GM21515 (cell line): ENCODE measurements at regions not wholly inside any gene's neighbourhood (a gene's known extent, or its start where the extent isn't known, plus 50 kb on each side); places are given as distances from the start of the nearest gene placed in this dataset.

Experiments used
- ATAC-seq: cut with Tn5 transposase; IDR thresholded peaks from one replicate; pipeline ENCODE4 v1.9.1; 2021; ENCODE audit not compliant: unreplicated experiment

DNA sequence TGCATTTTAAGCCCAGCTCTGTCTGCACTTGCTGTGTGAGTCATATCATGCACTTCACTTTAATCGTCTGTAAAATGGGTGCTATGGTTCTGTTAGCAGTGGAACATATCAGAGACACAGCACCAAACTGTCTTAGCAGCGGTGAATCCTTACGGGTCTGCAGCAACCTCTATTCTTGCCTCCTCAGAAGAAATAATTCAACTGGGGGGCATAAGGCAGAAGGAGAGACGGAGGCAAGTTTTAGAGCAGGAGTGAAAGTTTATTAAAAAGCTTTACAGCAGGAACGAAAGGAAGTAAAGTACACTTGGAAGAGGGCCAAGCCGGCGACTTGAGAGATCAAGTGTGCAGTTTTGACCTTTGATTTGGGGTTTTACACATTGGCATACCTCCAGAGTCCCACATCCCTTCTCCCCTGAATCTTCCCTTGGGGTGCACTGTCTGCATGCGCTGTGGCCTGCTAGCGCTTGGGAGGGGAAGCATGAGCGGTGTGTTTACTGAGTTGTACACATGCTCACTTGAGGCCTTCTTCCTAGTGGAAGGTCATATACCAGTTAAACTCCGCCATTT is 109.8 kb downstream of the DDX1 start:
- no peak for ATAC-seq

DNA sequence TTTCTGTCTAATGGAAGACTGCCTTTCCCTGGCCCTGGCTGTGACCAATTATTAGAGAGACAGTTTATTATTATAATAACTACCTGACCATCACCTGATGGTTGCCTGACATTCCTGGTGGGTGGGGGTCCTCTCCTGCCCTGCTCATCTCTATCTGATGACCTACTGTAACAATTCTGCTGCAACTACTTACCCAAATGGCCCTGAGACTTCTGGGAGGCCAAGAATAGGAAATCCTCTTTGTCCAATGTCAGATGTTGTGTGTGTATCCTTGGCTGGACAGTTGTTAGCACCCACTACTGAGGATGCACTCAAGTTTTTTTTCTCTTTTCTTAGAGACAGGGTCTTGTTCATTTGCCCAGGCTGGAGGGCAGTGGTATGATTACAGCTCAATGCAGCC is 110.3 kb downstream of the DDX1 start:
- no peak for ATAC-seq

DNA sequence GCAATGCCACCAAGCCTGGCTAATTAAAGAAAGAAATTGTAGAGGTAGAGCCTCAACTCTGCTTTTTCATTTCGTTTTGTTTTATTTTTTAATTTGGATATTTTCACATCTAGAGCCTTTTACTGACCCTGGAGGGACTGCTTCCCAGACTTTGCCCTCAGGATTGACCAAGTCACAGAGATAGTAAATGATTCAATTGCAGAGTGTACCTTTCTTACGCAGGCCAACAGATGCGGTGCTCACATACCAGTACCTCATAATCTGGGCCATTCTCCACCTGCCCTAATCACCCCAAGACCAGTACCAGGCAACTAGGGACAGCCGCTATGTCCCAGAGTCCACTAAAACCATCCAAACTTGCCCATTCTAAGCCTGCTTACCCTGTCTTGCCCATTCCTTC is 110.8 kb downstream of the DDX1 start:
- ATAC-seq = no peak

DNA sequence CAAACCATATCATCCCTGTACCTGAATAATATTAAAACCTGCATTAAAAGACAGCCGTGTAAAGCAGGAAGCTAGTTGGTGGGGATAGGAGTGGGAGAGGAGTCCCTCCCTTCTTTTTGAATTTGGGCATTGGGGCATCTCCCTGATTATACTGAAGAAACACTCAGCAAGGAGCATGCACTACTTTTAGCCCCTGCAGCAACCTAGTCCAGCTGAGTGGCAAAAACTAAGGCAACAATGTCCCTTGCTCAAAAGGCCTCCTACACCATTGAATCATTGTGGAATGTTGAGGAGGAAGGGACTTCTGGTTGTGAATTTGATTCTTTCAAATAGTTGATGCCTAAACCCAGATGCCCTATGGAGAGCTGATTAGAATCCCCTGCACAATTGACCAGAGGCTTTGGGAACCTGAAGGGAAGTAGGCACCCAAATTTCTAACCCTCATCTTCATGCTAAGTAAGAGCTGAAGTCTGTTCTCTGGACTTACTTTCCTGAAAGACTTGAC is 111.7 kb downstream of the DDX1 start:
- ATAC-seq = no peak

DNA sequence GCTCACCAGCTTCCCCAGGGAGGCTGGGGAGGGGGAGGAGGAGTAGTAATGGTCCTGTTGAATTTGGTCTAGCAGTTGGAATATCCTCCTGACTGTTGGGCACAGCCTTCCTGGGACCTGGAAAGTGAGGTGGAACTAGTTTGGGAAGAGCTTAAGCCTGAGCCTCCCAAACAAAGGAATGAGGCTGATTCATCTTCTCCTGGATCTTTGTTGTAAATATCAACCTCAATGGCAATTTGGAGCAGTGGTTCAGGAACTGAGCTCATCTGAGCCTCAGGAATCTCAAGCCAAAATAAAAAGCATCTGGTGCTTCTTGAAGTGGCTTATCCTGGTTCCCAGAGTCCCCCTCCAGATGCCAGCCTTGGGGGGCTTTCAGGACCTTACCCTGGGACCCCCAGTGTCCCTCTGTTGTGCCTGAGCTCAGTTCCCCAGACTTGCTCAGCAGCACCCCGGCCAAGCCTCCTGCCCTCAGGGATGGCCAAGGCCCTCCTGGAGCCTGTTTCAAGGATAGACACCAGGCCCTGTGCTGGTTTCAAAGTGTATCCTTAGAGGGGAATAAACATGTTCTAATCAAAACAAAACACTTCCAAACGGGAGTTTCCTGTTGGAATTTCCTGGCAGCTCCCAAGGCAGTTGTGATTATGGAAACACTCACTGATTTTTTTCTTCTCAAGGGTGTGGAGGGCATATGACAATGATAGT is 112.6 kb downstream of the DDX1 start:
- ATAC-seq = no peak

DNA sequence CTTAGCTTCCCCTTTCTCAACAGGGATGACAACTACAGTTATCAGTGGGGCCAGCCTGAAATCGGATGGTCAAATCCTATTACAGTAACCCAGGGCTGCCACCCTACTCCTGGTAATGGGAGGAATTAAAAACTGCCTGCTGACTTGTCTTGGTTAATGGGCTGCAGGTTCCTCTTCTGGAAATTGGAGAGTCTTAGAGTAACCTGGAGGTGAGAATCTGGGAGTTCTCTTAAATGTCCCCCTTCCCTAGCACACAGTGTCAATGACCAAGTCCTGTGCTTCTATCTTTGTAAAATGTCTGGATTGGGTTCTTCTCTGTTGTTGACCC is 113.1 kb downstream of the DDX1 start:
- ATAC-seq = no peak

DNA sequence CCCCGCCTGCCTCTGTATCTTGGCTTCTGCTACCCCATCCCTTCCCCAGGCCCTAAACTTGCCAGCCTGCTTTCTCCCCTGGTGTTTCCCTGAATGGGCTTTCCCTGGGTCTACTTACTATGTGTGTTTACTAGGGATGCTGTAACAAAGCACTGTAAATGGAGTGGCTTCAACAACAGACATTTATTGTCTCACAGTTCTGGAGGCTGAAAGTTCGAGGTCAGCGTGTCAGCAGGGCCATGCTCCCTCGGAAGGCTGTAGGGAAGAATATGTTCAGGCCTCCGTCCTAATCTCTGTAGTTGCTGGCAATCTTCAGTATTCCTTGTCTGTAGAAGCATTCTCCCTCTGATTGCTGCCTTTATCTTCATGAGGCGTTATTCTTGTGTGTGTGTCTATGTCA is 113.6 kb downstream of the DDX1 start:
- ATAC-seq = no peak

DNA sequence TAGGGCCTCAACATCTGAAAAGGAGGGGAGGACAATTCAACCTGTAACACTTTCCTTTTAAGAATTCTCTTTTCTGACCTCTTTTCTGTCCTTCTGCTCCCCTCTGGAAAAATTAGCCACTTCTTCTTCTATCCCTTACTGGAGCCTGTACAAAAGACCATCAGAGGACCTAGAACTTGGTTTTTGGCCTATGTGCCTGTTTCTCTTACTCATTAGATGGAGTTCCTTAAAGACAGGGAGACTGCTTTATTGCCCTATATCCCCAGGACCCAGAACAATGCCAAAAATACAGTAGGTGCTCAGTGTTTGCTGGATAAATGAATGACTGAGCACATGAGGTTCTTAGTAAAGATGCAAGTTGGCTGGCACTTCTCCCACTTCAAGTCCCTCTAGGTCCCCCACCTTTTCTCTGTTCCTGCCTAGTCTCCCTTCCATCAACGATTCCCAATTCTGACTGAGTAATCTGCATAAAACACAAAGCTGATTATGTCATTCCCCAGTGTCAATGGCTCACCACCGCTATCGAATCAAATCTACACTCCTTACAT is 114.2 kb downstream of the DDX1 start:
- ATAC-seq = no peak

DNA sequence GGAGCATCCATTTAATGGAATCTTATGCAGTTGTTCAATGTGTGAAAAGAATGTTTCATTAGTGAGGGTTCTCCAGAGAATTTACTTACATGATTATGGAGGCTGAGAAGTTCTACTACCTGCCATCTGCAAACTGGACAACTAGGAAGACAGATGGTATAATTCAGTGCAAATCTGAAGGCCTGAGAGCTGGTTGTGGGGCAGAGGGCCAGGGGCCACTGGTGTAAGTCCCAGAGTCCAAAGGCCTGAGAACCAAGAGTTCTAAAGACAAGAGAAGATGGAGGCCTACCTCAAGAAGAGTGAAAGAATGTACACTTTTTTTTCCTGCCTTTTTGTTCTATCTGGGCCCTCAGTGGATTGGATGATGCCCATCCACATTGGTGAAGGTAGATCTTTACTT is 114.8 kb downstream of the DDX1 start:
- no peak for ATAC-seq

DNA sequence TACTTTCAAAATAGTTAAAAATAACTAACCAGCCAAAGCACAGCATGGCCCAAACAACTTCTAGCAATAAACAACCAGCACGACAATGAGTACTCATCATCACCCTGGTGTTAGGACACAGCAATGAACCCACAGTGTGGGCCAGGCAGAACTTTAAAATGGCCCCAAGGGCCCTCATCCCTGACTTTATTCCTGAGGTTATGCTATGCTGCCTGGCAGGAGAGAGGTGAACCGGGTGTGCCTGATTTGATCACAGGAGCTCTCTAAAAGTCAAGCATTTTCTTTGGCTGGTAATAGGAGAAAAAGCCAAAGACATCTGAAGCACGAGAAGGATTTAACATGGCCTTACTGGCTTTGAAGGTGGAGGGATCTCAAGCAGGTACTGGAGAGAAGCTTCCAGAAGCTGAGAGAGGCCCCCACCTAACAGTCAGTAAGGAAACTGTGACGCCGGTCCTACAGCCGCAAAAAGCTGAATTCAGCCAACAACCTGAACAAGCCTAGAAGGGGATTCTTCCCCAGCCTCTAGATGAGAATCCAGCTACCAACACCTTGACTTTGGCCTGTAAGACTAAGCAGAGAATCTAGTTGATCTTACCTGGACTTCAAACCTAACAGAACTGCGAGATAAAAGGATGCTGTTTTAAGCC is 115.4 kb downstream of the DDX1 start:
- no peak for ATAC-seq

DNA sequence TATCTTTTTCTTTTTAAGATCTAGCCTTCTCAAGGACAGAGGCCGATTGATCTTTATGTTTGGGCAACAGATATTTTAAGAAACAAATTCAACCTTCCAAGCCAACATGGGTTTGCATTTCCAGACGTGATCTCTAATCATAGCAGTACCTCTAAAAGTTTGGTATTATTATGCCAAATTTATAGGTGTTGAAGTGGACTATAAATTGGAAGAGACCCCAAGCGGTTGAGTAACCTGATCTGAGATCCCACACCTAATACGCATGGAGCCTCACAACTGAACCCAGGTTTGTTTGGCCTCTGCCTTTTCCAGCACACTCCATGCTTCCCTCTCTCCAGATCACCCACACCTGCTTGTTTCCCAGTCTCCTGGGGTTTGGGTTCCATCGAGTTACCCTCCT is 116.5 kb downstream of the DDX1 start:
- ATAC-seq = no peak

DNA sequence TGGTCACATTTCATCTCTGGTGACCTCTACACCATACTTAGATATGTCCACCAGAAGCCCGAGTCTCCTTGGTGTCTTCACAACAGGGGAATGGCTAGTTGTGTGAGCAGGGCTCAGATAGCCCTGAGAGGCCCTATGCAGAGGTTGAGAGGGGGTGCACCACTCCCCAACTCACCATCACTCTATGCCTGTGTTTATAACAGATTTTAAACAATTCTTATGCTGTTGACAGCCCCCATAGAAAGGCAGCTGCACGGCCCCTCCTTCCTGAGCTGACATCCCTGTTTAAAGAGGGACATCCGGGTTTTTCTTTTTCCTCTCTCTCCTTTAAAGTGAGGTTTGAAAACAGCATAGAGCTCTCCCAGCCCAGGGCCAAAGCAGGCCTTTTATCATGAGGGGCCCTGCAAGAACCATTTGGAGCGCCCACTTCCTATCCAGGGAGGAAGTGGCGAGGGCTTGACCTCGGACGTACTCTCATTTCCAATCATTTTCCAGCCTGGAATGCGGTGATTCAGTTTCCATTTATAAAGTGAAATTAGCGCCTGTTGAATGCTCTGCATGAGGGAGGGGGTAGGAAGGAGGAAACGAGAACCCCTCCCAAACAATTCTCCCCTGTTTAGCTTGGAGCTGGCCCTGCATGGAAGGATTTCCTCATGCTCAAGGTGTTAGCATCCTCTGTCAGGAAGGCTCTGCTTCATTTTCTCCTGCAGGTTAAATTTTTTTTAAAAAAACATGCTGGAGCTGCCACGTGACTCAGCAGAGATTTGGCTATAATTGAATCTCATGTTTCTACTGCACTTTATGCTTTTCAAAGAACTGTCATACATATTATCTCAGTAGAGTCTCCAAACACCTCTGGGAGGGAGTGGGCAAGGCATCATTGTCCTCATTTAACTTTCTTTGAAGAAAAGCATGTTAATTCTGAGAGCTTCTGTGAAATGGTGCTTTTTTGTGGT is 117.5 kb downstream of the DDX1 start:
- no peak for ATAC-seq

DNA sequence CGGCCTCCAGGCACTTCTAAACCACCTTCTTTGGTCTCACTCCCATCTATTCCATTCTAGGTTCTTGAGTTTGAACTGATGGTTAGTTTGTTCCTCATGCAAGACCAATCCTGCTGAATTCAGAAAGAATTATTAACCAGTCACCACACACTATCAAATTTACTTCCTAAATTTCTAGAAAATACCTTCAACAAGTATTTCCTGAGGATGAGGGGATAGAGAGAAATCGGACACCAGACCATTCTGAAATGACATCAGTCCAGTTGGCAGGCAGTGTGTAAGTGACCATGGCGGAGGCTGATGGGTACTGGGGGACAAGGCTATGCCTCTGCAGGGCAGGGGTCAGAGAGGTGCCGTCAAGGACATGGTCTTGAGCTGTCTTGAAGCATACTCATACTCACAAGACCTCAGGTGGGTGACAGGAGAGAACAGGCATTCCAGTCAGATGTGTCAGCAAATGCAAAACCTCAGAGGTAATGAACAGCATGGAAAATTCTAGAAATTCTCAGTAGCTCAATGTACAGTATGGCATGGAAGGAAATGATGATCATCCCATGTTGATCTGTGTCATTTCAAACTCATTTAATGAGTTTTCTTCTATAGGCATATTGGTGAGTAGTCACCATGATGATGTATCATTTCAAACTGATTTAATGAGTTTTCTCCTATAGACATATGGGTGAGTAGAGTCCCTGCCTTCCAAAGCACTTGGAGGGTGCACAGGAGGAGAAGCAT is 119.6 kb downstream of the DDX1 start:
- no peak for ATAC-seq

DNA sequence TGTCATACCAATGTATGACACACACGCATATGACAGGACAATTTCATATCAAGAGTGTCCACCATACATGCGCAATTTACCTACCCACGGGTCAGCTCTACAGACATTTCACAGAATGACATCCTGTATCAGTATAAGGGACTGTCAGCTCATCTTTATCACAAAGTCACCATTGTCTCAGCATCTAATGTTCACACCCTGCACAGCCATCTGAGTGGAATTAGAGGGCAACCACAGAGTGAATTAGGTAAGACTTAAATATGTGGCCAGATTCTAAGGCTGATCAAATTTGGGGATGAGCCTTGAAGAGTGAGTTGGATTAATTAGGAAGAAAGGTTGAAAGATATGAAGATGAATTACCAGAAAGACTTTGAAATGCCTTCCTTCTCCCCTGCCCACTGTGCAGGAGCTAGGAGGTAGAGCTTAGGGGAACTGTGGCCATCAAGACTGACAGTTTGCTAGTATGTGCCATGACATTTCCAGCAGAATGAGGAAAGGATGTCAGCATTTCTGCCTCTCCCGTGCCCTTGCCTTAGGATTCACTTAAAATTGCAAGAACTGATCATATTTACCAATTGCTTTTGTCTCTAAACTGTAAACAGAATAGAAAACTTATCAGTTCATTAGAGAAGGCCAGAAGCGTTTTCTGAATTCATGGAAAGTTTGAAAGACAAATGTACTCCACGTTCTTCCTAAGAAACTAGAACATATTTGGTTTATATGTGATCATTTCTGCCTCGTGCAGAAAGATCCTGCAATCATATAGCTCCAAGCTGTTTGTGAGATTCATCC is 121.1 kb downstream of the DDX1 start:
- ATAC-seq = no peak

DNA sequence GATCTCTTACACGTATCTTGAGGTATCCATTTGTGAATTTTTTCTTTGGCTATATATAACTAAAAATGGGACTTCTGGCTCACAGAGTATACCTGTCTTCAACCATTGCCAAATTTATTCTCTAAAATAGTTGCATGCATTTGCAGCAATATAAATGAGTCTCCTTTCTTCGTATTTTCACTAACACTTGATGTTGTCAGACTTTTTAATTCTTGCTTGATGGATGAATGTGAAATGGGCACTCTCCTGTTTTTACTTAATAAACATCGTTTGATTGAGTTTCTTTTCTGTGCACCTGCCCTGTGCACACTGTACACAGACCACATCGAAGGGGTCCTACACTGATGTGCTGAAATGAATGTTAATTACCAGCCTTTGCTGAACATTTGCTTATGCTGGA is 121.8 kb downstream of the DDX1 start:
- ATAC-seq = no peak

DNA sequence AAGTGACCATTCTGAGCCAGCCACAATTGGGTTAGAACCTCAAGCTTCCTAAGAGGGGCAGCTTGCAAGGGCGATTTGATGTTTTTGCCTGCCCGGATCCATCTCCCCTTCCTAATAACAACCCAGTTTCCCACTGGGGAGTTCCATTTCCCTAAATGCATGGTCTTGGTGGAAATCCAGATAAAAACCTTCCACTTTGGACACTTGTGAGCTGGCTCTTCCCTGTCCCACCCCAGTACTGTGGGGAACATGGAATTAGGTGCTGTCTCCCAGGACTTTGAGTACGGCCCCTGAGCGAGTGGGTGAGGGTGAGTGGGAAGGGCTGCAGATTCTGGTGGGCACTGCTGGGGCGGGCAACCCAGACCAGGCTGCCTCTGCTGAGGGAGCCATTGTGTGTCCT is 122.3 kb downstream of the DDX1 start:
- ATAC-seq = no peak

DNA sequence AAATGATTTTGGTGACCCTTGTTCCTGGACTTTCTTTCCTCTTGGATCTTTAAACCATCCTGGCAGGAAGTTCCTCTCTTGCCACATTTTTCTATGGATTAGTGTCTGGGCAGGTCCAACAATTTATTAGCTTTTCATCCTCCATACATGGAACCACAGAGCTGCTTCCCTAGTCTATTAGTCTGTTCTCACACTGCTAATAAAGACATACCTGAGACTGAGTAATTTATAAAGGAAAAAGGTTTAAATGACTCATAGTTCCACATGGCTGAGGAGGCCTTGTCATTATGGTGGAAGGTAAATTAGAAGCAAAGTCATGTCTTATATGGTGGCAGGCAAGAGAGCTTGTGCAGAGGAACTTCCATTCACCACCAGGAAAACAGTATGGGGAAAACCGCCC is 122.9 kb downstream of the DDX1 start:
- no peak for ATAC-seq

DNA sequence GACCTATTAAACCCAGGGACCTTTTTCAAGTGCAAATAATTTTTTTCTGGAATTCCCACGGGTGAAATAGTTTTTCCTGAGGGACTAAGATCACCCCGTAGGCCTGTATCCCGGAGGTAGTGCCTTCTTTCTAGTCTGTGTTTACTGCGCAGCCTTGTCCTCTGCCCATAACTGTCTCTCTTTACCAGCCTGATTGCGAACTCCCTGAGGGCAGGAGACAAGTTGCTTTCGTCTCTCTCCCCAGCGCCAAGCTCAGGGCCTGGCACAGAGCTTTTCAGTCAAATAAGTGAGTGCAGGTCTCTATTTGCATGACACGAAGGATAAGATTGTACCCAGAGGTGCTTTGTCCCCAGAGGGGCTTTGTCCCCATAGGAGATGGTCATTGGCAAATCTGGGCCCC is 123.9 kb downstream of the DDX1 start:
- no peak for ATAC-seq

DNA sequence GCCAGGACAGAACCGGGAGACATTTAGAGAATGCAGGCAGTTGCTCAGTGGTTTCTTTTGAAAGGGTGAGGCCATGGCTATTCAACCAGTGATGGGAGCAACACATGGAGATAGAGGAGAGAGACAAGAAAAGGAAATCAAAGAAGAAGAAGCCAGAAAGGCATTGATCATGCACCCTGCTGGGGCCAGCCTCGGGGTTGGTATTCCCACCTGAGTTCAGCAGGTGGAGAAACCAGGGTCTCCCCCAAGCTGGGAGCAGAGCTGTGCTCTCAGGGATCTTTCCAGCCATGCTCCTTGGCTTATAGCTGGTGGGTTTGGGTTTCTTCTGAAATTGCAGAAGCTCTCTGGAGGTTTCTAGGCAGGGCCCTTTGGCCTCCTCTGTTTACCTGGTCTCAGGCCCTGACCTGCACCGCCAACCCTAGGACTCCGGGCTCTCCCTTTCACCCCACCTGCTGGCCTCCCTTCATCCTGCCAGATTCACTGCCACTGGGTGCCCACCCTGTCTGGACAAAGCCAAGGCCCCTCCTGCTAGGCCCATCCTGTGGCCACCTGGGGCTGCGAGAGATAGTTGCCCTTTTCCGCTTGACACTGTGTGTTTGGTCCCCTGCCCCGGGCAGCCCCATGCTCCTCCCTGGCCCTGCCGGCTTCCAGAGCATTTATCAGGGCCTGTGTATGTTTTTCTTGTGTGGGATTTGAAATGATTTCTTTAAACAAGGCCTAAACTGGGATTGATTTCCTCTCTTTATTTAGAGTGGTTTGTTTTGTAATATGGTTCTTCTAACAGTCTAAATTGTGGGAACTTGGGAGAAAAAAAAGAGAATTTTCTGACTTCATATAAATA is 126.7 kb downstream of the DDX1 start:
- no peak for ATAC-seq
